ENCODE measurements at regions not wholly inside any gene's neighbourhood (a gene's known extent, or its start where the extent isn't known, plus 50 kb on each side); places are given as distances from the start of the nearest gene placed in this dataset.

DNA sequence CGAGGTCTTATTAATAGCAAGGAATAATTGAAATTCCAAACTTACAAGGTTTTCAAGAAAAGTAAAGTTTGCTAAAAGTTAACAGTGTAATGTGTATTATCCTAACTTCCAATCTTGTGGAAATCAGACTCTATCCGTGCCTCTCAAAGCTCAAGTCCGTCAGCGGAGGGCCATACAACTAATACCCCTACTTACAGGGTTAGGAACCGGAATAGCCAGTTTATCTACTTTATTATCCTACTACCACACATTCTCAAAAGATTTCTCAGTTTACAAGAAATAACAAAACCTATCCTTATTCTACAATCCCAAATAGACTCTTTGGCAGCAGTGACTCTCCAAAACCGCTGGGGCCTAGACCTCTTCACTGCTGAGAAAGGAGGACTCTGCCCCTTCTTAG, 457.8 kb downstream of the PTPRC start:
- TF ChIP-seq, protein P1, sequence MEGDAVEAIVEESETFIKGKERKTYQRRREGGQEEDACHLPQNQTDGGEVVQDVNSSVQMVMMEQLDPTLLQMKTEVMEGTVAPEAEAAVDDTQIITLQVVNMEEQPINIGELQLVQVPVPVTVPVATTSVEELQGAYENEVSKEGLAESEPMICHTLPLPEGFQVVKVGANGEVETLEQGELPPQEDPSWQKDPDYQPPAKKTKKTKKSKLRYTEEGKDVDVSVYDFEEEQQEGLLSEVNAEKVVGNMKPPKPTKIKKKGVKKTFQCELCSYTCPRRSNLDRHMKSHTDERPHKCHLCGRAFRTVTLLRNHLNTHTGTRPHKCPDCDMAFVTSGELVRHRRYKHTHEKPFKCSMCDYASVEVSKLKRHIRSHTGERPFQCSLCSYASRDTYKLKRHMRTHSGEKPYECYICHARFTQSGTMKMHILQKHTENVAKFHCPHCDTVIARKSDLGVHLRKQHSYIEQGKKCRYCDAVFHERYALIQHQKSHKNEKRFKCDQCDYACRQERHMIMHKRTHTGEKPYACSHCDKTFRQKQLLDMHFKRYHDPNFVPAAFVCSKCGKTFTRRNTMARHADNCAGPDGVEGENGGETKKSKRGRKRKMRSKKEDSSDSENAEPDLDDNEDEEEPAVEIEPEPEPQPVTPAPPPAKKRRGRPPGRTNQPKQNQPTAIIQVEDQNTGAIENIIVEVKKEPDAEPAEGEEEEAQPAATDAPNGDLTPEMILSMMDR (IDR thresholded peaks at IDR 0.05) = no peak
- no peak for TF ChIP-seq POLR2A (IDR thresholded peaks at IDR 0.05)
